PFSK-1 (cell line): ENCODE measurements at regions not wholly inside any gene's neighbourhood (a gene's known extent, or its start where the extent isn't known, plus 50 kb on each side); places are given as distances from the start of the nearest gene placed in this dataset.

Source experiments
- FOXP2 ChIP-seq: optimal IDR thresholded peaks from 2 replicates; pipeline ENCODE3; 2011; ENCODE audit warnings: borderline replicate concordance, control low read depth, inconsistent platforms; ENCODE audit not compliant: insufficient read depth; ENCODE audit errors: extremely low read length, extremely low read depth
- POLR2AphosphoS5 ChIP-seq: IDR thresholded peaks from 2 replicates; pipeline ENCODE4 v1.6.1; 2012; ENCODE audit warnings: low read depth, mild to moderate bottlenecking, control low read depth, low read length, moderate library complexity
- REST ChIP-seq, 2 experiments: IDR thresholded peaks; 2 replicates each; pipeline versions ENCODE4 v1.6.1 to v1.8.0; 2011 to 2012; ENCODE audit warnings: low read depth in 2 of 2, low read length in 2 of 2, control low read depth in 1 of 2, inconsistent platforms in 1 of 2, mild to moderate bottlenecking in 1 of 2, moderate library complexity in 1 of 2; ENCODE audit not compliant: insufficient read depth in 1 of 2
- SIN3A ChIP-seq: IDR thresholded peaks from 2 replicates; pipeline ENCODE4 v1.6.1; 2012; ENCODE audit warnings: mild to moderate bottlenecking, low read length, moderate library complexity, borderline replicate concordance; ENCODE audit not compliant: insufficient read depth
- TAF1 ChIP-seq: IDR thresholded peaks from 2 replicates; pipeline ENCODE4 v1.6.1; 2012; ENCODE audit warnings: low read length, control low read depth, borderline replicate concordance; ENCODE audit not compliant: insufficient read depth

GRCh38 chr7:142604671-142605070 is 144.6 kb upstream of the PRSS1 start:
- TF ChIP-seq POLR2AphosphoS5 = no peak
- TF ChIP-seq SIN3A = no peak
- no peak for TF ChIP-seq REST (IDR thresholded peaks at IDR 0.05; ENCODE audit: insufficient read depth in 1 of 2, low read depth in 2 of 2, low read length in 2 of 2)
- no peak for TF ChIP-seq TAF1
- TF ChIP-seq FOXP2 = no peak

- no peak for TF ChIP-seq SIN3A
Observed at GRCh38 chr7:142603870-142604448, 145.3 kb upstream of the PRSS1 start.

GRCh38 chr7:142602756-142603155 is 146.5 kb upstream of the PRSS1 start:
- TF ChIP-seq POLR2AphosphoS5 (no peak), SIN3A (no peak), TAF1 (no peak), FOXP2 (no peak), REST (IDR thresholded peaks at IDR 0.05; ENCODE audit: insufficient read depth in 1 of 2, low read depth in 2 of 2, low read length in 2 of 2) (no peak)

GRCh38 chr7:142602183-142602582 is 147.1 kb upstream of the PRSS1 start:
- TF ChIP-seq SIN3A (no peak), TAF1 (no peak), POLR2AphosphoS5 (no peak), REST (IDR thresholded peaks at IDR 0.05; ENCODE audit: insufficient read depth in 1 of 2, low read depth in 2 of 2, low read length in 2 of 2) (no peak), FOXP2 (no peak)

- TF ChIP-seq TAF1 = no peak
- TF ChIP-seq FOXP2 = no peak
- TF ChIP-seq POLR2AphosphoS5 = no peak
- TF ChIP-seq REST (IDR thresholded peaks at IDR 0.05; ENCODE audit: insufficient read depth in 1 of 2, low read depth in 2 of 2, low read length in 2 of 2) = no peak
- no peak for TF ChIP-seq SIN3A
Observed at GRCh38 chr7:142598297-142598696, 151.0 kb upstream of the PRSS1 start.
